Fibroblast of peridontal ligament (primary cell): ENCODE measurements at regions not wholly inside any gene's neighbourhood (a gene's known extent, or its start where the extent isn't known, plus 50 kb on each side); places are given as distances from the start of the nearest gene placed in this dataset.
"Not testable (repeated sequence)": the region's sequence is repeated elsewhere in the genome, so short reads cannot be mapped to it uniquely, and the experiment has no call there.

ENCODE experiments used
- DNase-seq: peaks from one replicate; pipeline ENCODE4 v3.0.0-alpha.2; 2010; ENCODE audit errors: extremely low read depth

- DNase-seq = peak; percentile 36
These were observed 457.1 kb downstream of the SQOR start for GRCh38 chr15:46091860-46092450.

GRCh38 chr15:46098006-46098405, 463.2 kb downstream of the SQOR start:
- DNase-seq = not testable (repeated sequence)

GRCh38 chr15:46110755-46111154, 475.9 kb downstream of the SQOR start:
- DNase-seq = no peak

DNA sequence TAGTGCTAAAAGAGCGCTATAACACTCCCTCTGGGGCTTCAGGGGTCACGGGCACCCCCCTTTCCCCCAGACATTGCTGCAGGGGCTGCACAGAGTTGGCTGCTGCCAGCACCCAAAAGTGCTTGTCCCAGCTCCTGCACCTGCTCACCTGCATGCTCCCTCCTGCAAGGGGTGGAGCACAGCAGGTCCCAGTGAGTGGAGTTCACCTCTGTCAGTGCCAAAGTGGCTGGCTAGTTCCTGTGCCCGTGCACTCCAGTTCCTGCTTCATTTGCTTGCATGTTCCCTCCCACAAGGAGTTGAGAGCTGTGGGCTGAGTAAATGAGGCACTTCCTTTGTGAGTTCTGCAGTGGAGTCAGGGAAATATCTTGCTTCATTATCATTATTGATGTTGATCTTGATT, 476.9 kb downstream of the SQOR start:
- no peak for DNase-seq

DNA sequence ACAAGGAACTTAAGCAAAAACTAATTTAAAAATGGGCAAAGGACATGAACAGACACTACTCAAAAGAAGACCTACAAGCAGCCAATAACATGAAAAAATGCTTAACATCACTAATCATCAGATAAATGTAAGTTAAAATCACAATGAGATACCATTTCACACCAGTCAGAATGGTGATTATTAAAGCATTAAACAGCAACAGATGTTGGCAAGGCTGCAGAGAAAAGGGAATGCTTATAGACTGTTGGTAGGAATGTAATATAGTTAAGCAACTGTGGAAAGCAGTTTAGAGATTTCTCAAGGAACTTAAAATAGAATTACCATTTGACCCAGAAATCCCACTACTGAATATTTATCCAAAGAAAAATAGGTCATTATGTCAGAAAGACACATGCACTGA, 482.2 kb downstream of the SQOR start:
- DNase-seq = no peak

DNA sequence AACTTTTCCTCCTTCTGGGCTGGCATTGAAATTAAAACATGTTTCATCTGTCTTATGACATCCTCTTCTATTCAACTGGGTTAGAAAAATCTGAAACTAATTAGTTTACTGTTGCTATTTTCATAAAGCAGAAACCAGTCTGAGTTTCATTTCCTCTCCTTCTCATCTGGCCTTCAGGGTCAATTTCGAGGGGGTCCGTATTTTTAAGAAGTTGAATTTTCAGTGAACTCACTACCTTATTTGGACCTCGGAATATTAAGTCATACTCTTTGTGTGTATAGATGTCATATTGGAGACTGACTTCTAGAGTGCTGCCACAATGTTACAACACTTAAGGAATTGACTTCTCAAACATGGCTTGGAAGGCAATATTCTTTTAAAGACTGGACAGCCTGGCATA, 485.9 kb downstream of the SQOR start:
- DNase-seq = peak; percentile 47

DNA sequence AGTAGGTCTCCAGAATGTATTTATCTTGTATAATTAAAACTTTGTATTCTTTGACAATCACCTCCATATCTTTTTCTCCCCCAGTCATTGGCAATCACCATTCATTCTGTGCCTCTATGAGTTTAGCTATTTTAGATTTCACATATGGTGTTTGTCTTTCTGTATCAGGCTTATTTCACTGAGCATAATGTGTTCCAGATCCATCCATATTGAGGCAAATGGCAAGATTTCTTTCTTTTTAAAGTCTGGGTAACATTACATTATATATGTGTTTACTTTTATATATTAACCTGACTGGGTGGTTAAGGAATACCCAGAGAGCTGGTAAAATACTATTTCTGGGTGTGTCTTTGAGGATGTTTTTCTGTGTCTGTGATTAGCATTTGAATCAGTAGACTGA, 486.6 kb downstream of the SQOR start:
- no peak for DNase-seq

GRCh38 chr15:46126581-46126980, 491.8 kb downstream of the SQOR start:
- DNase-seq = peak; percentile 24

DNA sequence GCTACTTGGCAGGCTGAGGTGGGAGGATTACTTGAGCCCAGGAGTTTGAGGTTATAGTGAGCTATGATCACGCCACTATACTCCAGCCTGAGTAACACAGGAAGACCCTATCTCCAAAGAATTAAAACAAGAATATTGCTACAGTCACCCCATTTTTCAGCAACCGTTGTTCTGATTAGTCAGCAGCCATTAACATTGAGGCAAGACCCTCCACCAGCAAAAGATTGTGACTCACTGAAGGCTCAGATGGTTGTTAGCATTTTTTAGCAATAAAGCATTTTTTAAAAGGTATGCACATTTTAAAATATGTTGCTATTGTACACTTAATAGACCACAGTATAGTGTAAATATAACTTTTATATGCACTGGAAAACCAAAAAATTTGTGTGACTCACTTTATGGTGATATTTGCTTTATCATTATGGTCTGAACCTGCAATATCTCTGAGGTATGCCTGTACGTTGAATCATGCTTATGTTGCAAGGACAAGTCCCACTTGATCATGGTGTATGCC, 492.6 kb downstream of the SQOR start:
- DNase-seq = peak; percentile 17

GRCh38 chr15:46129145-46129544, 494.3 kb downstream of the SQOR start:
- DNase-seq = peak; percentile 11

- DNase-seq = no peak
These were observed 497.0 kb downstream of the SQOR start for GRCh38 chr15:46131876-46132275.

GRCh38 chr15:46137443-46137842, 502.6 kb downstream of the SQOR start:
- DNase-seq = peak; percentile 9

DNA sequence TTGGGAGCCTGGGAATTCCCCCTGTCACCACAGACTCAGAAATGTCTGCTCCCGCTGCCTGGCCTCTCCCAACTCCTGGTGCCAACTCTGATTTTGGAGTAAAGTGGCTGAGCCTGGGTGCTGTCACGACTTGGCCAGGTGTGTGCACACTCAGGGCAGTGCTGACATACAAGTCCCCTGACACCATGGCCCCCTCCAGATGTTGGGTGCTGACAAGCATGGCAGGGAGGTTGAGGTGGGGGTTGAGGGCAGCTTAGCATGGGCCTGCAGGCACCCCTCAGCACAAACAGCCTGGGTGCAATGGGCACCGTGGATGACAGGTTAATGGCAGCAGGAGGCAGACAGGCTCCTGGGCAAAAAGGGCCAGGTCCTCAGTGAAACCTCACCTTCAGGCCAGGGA, 511.2 kb downstream of the SQOR start:
- DNase-seq = no peak

DNA sequence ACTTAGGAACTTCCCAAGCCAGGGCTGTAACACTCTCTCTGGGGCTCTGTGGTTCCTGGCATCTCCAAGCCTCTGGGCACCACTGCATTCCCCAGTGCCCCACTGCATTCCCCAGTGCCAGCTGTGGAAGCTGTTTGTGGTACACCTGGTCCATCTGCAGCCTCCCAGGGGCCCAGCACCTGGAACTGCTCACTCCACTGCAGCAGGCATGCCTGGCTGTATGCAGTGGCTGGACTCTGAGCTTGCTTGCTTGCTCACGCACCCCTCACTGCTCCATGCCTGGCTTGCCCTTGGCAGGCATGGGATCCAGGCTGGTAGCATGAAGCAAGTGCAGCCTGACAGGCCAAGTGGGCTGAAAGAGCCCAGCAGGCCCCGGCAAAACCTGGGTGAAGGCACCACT, 512.1 kb downstream of the SQOR start:
- no peak for DNase-seq

DNA sequence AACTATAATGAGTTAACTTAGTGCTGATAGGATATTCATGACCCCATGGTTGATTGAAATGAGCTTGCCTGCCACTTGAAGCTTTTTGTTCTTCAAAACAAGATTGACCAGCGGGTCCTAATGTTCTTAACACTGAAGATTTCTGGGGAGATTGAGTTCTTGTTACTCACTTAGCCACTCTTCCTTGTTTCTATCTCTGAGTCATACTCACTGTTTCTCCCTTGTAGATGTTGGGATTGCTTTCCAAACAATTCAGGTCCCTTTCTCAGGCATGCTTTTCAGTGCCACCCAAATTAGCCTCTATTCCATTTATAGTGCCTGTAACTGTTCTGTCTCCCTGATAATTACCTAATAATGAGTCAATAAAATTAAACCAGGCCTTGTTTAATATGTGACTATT, 517.0 kb downstream of the SQOR start:
- no peak for DNase-seq

GRCh38 chr15:46166750-46167149, 531.9 kb downstream of the SQOR start:
- DNase-seq = no peak

DNA sequence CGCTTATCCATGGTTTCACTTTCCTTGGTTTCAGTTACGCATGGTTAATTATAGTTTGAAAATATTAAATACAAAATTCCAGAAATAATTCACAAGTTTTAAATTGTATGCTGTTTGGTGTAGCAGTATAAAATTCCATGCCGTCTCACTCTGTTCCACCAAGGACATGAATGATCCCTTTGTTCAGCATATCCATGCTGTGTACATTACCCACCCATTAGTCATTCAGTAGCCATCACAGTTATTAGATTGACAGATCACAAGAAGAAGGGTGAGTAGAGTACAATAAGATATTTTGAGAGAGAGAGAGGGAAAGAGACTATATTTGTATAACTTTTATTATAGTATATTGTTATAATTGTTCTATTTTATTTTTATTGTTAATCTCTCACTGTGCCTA, 535.5 kb downstream of the SQOR start:
- no peak for DNase-seq

DNA sequence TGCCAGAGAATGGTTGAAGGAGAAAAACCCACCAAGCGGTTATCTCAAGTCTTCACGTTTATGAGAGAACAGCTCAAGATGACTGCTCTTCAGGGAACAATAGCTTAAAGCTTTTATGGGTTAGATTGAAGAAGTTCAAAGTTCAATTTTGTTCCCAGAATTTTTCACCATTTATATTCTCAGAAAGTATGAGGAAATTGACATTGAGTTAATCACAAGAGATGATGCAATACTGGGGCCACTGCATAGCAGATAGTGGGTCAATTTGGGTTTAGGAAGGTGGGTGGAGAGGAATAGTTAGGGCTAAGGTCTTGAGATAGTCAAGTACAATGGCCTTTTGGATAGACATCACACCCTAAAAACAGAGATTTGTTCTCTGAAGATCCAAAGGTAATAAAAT, 539.3 kb downstream of the SQOR start:
- DNase-seq = no peak

DNA sequence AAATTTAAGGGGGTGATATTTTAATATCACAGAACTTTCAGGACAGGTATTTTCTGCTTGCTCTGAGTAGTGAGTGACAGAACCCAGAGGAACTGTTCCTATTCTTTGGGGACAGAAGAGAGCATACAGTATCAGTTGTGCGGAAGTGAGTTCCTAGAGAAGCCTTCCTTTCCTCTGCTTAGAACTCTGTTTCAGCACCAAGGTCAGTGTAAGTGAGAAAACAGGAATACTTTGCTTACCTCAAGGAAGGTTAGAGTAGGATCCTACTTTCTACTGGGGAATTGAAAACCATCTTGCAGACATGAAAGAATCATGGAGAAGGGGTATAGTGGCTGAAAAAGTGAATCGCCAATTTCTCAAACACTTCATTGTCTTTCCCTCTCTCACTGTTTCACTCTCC, 542.4 kb downstream of the SQOR start:
- no peak for DNase-seq

DNA sequence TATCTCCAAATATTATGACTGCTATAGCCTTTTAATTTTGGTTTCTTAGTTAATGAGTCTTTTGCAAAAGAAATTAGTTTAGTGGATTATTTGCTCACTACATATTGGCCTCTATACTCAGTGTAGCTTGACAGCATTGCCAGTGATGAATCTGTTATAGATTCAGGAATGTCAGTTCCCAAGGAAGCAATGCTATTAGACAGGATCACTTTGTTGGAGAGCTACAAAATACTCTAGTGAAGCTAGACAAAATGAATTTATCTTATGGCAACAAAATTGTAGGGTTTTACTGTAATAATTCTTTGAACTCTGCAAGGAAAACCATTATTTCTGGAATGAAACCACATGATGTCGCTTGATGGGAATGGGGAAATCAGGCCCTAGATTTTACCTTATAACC, 543.3 kb downstream of the SQOR start:
- no peak for DNase-seq

DNA sequence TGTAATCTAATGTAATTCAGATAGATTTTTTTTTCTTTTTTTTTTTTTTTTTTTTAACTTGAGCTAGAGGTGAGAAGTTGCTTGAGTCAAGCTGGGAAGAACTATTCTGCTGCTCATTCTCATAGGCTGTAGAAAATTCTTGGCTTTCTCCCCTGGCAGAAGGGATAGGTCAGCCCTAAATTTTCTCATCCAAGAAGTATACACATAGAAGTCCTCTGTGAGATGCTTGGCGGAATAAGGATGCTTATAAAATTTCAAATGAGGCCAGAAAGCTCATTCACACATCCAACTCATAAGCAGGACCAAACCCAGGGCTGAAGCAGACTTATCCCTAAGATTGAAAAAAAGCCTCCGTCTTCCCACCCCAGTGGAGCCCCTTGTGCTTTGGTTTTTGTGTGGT, 572.5 kb downstream of the SQOR start:
- no peak for DNase-seq

GRCh38 chr15:46213551-46213950, 578.7 kb downstream of the SQOR start:
- DNase-seq = no peak

DNA sequence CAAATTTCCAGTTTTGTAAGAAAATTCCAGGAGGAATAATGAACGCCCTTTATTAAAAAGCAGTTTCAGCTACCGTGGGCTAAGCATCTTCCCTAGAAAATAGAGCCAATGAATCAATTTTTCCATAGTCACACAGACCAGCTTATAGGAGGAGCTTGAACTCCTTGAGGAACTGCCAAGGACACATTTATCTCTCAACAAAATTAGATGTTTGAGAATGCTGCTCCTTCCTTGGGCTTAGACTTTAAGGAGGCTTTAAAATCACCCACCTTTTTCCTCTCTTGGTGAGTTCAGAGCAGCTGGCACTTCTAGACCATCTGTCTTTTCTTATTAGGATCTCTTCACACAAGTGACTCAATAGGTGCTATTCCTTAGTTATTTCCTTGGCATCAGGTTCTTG, 588.0 kb downstream of the SQOR start:
- no peak for DNase-seq

- DNase-seq = no peak
These were observed 594.4 kb downstream of the SQOR start for GRCh38 chr15:46229263-46229662.
